Duodenal mucosa (tissue), 2 donors: ENCODE measurements at regions not wholly inside any gene's neighbourhood (a gene's known extent, or its start where the extent isn't known, plus 50 kb on each side); places are given as distances from the start of the nearest gene placed in this dataset.

Experiments
- H3K27ac ChIP-seq: one replicate; pipeline ENCODE4 v1.7.0; 2013; ENCODE audit warnings: low read depth, low read length
- H3K27me3 ChIP-seq, 2 donors: one replicate each; pipeline ENCODE4 v1.7.0; 2013; ENCODE audit warnings: low read length in 2 of 2, control low read depth in 1 of 2; ENCODE audit not compliant: insufficient read depth in 2 of 2, control insufficient read depth in 1 of 2
- H3K36me3 ChIP-seq, 2 donors: one replicate each; pipeline ENCODE4 v1.7.0; 2013; ENCODE audit warnings: low read length in 2 of 2, control low read depth in 1 of 2; ENCODE audit not compliant: insufficient read depth in 2 of 2, control insufficient read depth in 1 of 2
- H3K4me1 ChIP-seq, 2 donors: one replicate each; pipeline ENCODE4 v1.7.0; 2013; ENCODE audit warnings: low read length in 2 of 2, control low read depth in 1 of 2; ENCODE audit not compliant: insufficient read depth in 2 of 2, control insufficient read depth in 1 of 2
- H3K4me3 ChIP-seq, 2 donors: one replicate each; pipeline ENCODE4 v1.7.0; 2013; ENCODE audit warnings: low read length in 2 of 2, low read depth in 1 of 2
- H3K9ac ChIP-seq, 2 donors: one replicate each; pipeline ENCODE4 v1.7.0; 2013; ENCODE audit warnings: low read length in 2 of 2, low read depth in 1 of 2
- H3K9me3 ChIP-seq, 2 donors: one replicate each; pipeline ENCODE4 v1.7.0; 2013; ENCODE audit warnings: low read length in 2 of 2, control low read depth in 1 of 2; ENCODE audit not compliant: control insufficient read depth in 1 of 2

DNA sequence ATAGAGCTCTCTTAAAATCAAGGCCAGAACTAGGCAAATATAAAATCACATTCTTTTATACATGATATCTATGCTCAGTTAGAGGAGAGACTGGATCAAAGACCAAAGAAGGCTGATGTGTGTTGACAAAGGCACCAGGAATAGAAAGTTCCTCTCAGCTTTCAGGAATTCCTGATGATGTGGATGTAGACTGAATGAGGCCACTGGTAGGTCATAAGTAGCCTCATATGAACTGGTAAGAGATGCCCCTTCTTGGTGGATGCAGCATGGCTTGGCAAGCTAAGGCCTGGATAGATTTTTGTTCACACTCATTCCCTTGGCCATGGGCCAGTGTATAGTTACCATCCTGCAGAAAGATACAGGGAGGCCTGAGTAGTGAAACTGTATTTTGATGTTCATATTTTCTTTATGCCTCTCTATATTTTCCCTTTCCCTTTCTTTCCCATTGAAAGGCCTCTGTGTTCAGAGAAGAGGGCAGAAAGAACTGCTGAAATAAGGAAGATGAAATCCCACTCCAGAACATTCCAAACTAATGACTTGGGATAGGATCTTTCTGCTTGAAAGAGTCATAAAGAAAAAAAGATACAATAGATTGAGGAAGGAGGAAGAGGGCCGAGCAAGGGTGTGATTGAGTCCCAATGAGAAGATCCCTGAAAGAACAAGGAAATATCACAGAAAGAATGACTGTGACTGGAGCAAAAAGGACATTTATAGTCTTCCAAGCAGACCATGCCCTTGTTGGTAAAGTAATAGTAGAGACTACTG is 2182.7 kb upstream of the PIK3C3 start:
- no peaks in the 10 kb centered on the region for H3K9me3 ChIP-seq
- no peak overlapping the region for H3K4me3 ChIP-seq
- H3K27me3 ChIP-seq = no peaks in the 10 kb centered on the region
- no peaks in the 10 kb centered on the region for H3K4me1 ChIP-seq
- no peak overlapping the region for H3K27ac ChIP-seq
- H3K9ac ChIP-seq = no peak overlapping the region
- H3K36me3 ChIP-seq = no peaks in the 10 kb centered on the region

DNA sequence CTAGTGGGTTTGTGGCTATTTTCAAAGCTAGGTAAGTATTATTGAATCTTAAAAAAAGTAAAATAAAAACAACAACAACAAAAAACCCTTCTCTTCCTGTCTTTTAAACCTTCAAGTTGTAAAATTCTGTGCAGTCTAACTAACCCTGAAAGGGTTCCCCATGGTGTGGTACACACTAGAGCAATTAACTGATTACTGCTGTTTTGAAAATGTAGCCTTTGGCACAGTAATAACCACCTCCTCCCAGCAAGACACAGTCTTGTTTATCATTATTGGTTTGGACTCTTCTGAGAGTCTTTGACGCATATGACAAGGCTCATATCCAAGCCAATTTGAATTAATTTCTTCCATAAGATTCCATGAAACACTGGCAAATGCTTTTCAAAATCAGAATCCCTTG is 2184.6 kb upstream of the PIK3C3 start:
- Histone ChIP-seq H3K9ac (no peak overlapping the region), H3K4me1 (no peaks in the 10 kb centered on the region), H3K36me3 (no peaks in the 10 kb centered on the region), H3K27ac (no peak overlapping the region), H3K4me3 (no peak overlapping the region), H3K27me3 (no peaks in the 10 kb centered on the region), H3K9me3 (no peaks in the 10 kb centered on the region)

DNA sequence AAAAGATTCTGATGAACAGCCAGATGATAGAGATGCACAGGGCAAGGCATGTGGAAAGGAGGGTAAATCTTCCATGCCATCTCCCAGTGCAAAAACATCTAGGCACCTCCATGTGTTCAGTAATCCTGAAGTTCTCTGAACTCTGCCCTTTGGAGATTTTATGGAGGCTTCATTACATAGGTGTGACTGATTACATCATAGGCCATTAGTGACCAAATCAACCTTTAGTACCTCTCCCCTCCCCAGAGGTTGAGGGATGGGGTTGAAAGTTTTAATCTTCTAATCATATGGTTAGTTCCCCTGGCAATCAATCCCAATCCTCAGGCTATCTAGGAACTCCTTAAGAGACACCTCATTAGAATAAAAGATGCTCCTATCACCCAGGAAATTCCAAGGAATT is 2190.2 kb upstream of the PIK3C3 start:
- Histone ChIP-seq H3K4me1 (peaks cover 3 to 6% of the 10 kb centered on the region in 2 donors), H3K36me3 (no peaks in the 10 kb centered on the region), H3K4me3 (no peak overlapping the region), H3K27ac (no peak overlapping the region), H3K27me3 (no peaks in the 10 kb centered on the region), H3K9ac (no peak overlapping the region), H3K9me3 (no peaks in the 10 kb centered on the region)

GRCh38 chr18:39761273-39761672 is 2193.8 kb upstream of the PIK3C3 start:
- Histone ChIP-seq H3K9ac (no peak overlapping the region), H3K27me3 (no peaks in the 10 kb centered on the region)

DNA sequence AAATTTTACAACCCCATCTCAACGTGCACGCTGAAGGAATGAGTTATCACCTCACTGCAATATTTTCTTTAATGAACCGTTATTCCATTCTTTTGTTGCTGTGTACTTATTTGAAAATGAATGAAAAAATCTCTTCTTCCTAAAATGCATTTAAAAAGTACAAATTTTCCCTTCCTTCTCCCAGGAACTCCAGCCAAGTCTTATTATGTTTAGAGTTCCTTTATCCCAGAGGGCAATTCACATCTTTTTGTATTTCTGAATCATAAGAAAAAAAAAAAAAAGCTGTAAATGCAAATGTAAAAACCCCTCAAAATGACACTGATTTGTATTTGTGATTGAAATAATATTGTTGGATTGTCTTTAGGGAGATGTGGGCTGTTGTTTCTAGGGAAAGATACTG is 2194.3 kb upstream of the CELF4 start:
- Histone ChIP-seq H3K4me1 (peaks cover 3 to 6% of the 10 kb centered on the region in 2 donors), H3K27ac (no peak overlapping the region), H3K36me3 (no peaks in the 10 kb centered on the region), H3K4me3 (no peak overlapping the region), H3K27me3 (no peaks in the 10 kb centered on the region), H3K9ac (no peak overlapping the region), H3K9me3 (no peaks in the 10 kb centered on the region)

More at GRCh38 chr18:39761273-39761672, 2193.8 kb upstream of the PIK3C3 start:
- H3K27ac ChIP-seq = no peak overlapping the region
- no peaks in the 10 kb centered on the region for H3K36me3 ChIP-seq
- H3K4me3 ChIP-seq = no peak overlapping the region
- H3K9me3 ChIP-seq = no peaks in the 10 kb centered on the region
- H3K4me1 ChIP-seq = peaks cover 3 to 6% of the 10 kb centered on the region in 2 donors

DNA sequence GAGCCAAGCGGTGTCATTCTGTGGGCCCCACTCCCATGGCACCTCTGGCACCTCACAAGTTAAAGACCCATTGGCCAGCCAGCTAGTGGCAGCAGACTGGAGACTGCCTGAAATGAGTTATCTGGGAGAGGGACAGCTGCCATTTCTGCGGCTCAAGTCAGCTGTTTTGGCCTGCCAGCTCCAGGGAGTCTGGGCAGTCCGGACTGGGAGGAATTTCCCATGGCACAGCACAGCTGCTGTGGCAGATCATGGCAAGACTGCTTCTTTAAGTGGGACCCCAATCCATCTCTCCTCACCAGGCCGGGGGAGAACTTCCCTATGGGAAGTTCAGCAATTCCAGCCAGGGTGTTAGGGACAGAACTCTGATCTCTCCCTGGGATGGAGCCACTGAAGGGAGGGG is 2187.6 kb upstream of the CELF4 start:
- Histone ChIP-seq H3K4me3 (no peak overlapping the region), H3K27ac (no peak overlapping the region), H3K27me3 (no peaks in the 10 kb centered on the region)

GRCh38 chr18:39752351-39752750 is 2186.8 kb upstream of the CELF4 start:
- H3K27ac ChIP-seq = no peak overlapping the region
- H3K9ac ChIP-seq = no peak overlapping the region
- H3K36me3 ChIP-seq = no peaks in the 10 kb centered on the region
- H3K27me3 ChIP-seq = no peaks in the 10 kb centered on the region
- no peaks in the 10 kb centered on the region for H3K4me1 ChIP-seq
- H3K9me3 ChIP-seq = no peaks in the 10 kb centered on the region
- no peak overlapping the region for H3K4me3 ChIP-seq

More for the DNA sequence above, 2187.6 kb upstream of the CELF4 start:
- H3K36me3 ChIP-seq = no peaks in the 10 kb centered on the region
- no peaks in the 10 kb centered on the region for H3K9me3 ChIP-seq
- H3K4me1 ChIP-seq = no peaks in the 10 kb centered on the region
- H3K9ac ChIP-seq = no peak overlapping the region

DNA sequence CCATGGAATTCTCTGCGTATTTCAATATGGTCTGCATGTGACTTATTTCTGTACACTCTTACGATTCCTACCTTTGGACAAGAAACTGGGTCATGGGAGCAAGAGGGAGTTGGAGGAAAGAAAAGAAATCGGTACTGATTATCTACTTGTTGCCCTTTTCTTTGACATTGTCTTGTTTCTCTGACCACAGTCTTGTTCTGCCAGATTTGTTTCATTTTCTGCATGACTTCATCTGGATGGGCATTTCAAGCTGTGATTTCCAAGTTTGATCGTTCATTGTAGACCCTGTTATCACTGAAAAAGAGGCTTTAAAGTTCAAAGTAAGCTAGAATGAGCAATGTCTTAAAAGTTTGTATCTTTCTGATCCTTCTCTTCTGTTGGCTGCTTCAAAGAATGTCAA is 2186.3 kb upstream of the CELF4 start:
- H3K4me3 ChIP-seq = no peak overlapping the region
- H3K9ac ChIP-seq = no peak overlapping the region
- H3K4me1 ChIP-seq = no peaks in the 10 kb centered on the region
- no peaks in the 10 kb centered on the region for H3K9me3 ChIP-seq
- no peaks in the 10 kb centered on the region for H3K36me3 ChIP-seq
- H3K27me3 ChIP-seq = no peaks in the 10 kb centered on the region
- no peak overlapping the region for H3K27ac ChIP-seq

GRCh38 chr18:39751161-39751560 is 2185.6 kb upstream of the CELF4 start:
- H3K27ac ChIP-seq = no peak overlapping the region
- H3K4me3 ChIP-seq = no peak overlapping the region
- H3K9ac ChIP-seq = no peak overlapping the region
- no peaks in the 10 kb centered on the region for H3K9me3 ChIP-seq
- no peaks in the 10 kb centered on the region for H3K27me3 ChIP-seq
- H3K4me1 ChIP-seq = no peaks in the 10 kb centered on the region
- H3K36me3 ChIP-seq = no peaks in the 10 kb centered on the region

- Histone ChIP-seq H3K9ac (no peak overlapping the region), H3K27ac (no peak overlapping the region), H3K27me3 (no peaks in the 10 kb centered on the region), H3K9me3 (no peaks in the 10 kb centered on the region), H3K36me3 (no peaks in the 10 kb centered on the region), H3K4me1 (no peaks in the 10 kb centered on the region), H3K4me3 (no peak overlapping the region)
Measured at GRCh38 chr18:39749154-39749553, 2183.6 kb upstream of the CELF4 start.
